ENCODE measurements at regions not wholly inside any gene's neighbourhood (a gene's known extent, or its start where the extent isn't known, plus 50 kb on each side); places are given as distances from the start of the nearest gene placed in this dataset.

- Histone ChIP-seq H3K4me3 (ENCODE audit: insufficient read depth, low read depth, low read length) (no peak overlapping the region), H3K27me3 (ENCODE audit: control insufficient read depth, insufficient read depth, low read length) (no peaks in the 10 kb centered on the region; the same call in 1 of the 2 replicates), H4K8ac (ENCODE audit: low read depth in 2 of 2, low read length in 2 of 2) (no peak overlapping the region), H2AK9ac (replicated peaks; ENCODE audit: low read depth, low read length, poor library complexity) (no peak overlapping the region), H3K9ac (ENCODE audit: low read depth, low read length) (no peak overlapping the region), H4K91ac (ENCODE audit: insufficient read depth, low read depth, low read length) (no peak overlapping the region), H2BK120ac (ENCODE audit: low read depth, low read length) (no peak overlapping the region), H3K4me1 (ENCODE audit: control insufficient read depth, insufficient read depth, low read length) (no peaks in the 10 kb centered on the region), H3K79me1 (ENCODE audit: low read depth in 1 of 2, low read length in 2 of 2) (no peaks in the 10 kb centered on the region), H4K5ac (ENCODE audit: low read depth, low read length) (no peak overlapping the region), H2AK5ac (ENCODE audit: low read depth, low read length) (no peak overlapping the region), H4K20me1 (ENCODE audit: insufficient read depth, low read length) (no peaks in the 10 kb centered on the region), H3K18ac (ENCODE audit: low read depth, low read length) (no peak overlapping the region), H3K4ac (ENCODE audit: low read depth, low read length) (no peak overlapping the region), H3K9me1 (ENCODE audit: insufficient read depth, low read length) (no peaks in the 10 kb centered on the region), H3K23ac (ENCODE audit: low read depth, low read length) (no peak overlapping the region), H3K56ac (ENCODE audit: extremely low read depth, insufficient read depth, low read length) (no peak overlapping the region), H3K36me3 (ENCODE audit: control insufficient read depth, insufficient read depth, low read length) (no peaks in the 10 kb centered on the region), H3K4me2 (ENCODE audit: low read depth, low read length) (no peak overlapping the region), H2BK20ac (ENCODE audit: low read depth, low read length) (no peak overlapping the region), H3K27ac (ENCODE audit: insufficient read depth, low read length) (no peak overlapping the region), H3K9me3 (ENCODE audit: control insufficient read depth, insufficient read depth, low read length) (no peaks in the 10 kb centered on the region), H2BK5ac (ENCODE audit: low read depth, low read length, poor library complexity, severe bottlenecking) (no peak overlapping the region), H2BK15ac (ENCODE audit: low read depth, low read length) (no peak overlapping the region), H3K14ac (replicated peaks; ENCODE audit: low read depth, low read length) (no peak overlapping the region), H2AFZ (replicated peaks; ENCODE audit: low read length, poor library complexity) (no peak overlapping the region)
- CTCF ChIA-PET = no interaction called here
- POLR2A ChIA-PET (ENCODE audit: unreplicated experiment) = no interaction called here
- dilution Hi-C loops (cut with HindIII; ENCODE audit: low sequenced_read_pairs, unreplicated experiment) = no loop called here
- in situ Hi-C loops (cut with MboI; ENCODE audit: low sequenced_read_pairs) = no loop called here
- DNase-seq (no peak), ATAC-seq (ENCODE audit: low read depth) (no peak)
- intact Hi-C loops (cut with micrococcal nuclease) = no loop called here
- WGBS, 2 experiments (ENCODE audit: extremely low coverage in 2 of 2, insufficient read length in 1 of 2) = no CpG with 5 or more reads among the region's 7 CpGs
- TF ChIP-seq CEBPB (IDR thresholded peaks at IDR 0.05; ENCODE audit: low read depth, low read length) (no peak), USF2 (IDR thresholded peaks at IDR 0.05; ENCODE audit: low read depth, low read length) (no peak), CHD1 (IDR thresholded peaks at IDR 0.05; ENCODE audit: low read depth, low read length) (no peak), POLR2A (IDR thresholded peaks at IDR 0.05; ENCODE audit: low read depth, low read length) (no peak), SMC3 (IDR thresholded peaks at IDR 0.05; ENCODE audit: low read depth, low read length) (no peak), MXI1 (IDR thresholded peaks at IDR 0.05; ENCODE audit: borderline replicate concordance, low read depth, low read length) (no peak), FOS (IDR thresholded peaks at IDR 0.05; ENCODE audit: low read depth, low read length) (no peak), NFE2L2 (IDR thresholded peaks at IDR 0.05; ENCODE audit: low read depth, low read length) (no peak), ELK1 (IDR thresholded peaks at IDR 0.05; ENCODE audit: borderline replicate concordance, low read depth, low read length) (no peak), RFX5 (IDR thresholded peaks at IDR 0.05; ENCODE audit: low read depth, low read length) (no peak), MAFK (IDR thresholded peaks at IDR 0.05; ENCODE audit: low read depth, low read length) (no peak), BHLHE40 (IDR thresholded peaks at IDR 0.05; ENCODE audit: low read depth, low read length) (no peak), MAZ (IDR thresholded peaks at IDR 0.05; ENCODE audit: borderline replicate concordance, low read depth, low read length) (no peak)
- no TSS peak for BruUV-seq (replicated peaks)
Measured at GRCh38 chr4:42235304-42236021, 83.0 kb upstream of the BEND4 start.

Data from IMR-90 (cell line).